B cell (primary cell): ENCODE measurements at regions not wholly inside any gene's neighbourhood (a gene's known extent, or its start where the extent isn't known, plus 50 kb on each side); places are given as distances from the start of the nearest gene placed in this dataset.

Experiments
- ATAC-seq: fragments of 200-7000 bp; cut with Tn5 transposase; one replicate; pipeline ENCODE4 v1.10.0; 2021; ENCODE audit warnings: low read depth, mild to moderate bottlenecking, moderate number of reproducible peaks, moderate library complexity
- CTCF ChIA-PET: fragments of 350-600 bp; sonication (Branson Sonifier 250); formaldehyde crosslinking; loops from one replicate; lab custom pipeline; 2021; ENCODE audit warnings: antibody characterized with exemption, inconsistent platforms; lab: Charles Lee
- POLR2A ChIA-PET: fragments of 350-600 bp; sonication (Branson Sonifier 250); formaldehyde crosslinking; loops from one replicate; lab custom pipeline; 2021; ENCODE audit warnings: antibody characterized with exemption; lab: Charles Lee
- DNase-seq: peaks from one replicate; pipeline ENCODE4 v3.0.0; 2013
- H2AFZ ChIP-seq: 2 replicates; pipeline ENCODE4 v1.6.1; 2012; ENCODE audit warnings: mild to moderate bottlenecking, low read depth, low read length; ENCODE audit not compliant: insufficient read depth, poor library complexity, severe bottlenecking
- H3K27ac ChIP-seq, 2 donors: 1 replicate in 1 of 2; 2 replicates in 1 of 2; pipeline ENCODE4 v1.5.1; 2012 to 2013; ENCODE audit warnings: low read length in 2 of 2, mild to moderate bottlenecking in 2 of 2, moderate library complexity in 1 of 2
- H3K27me3 ChIP-seq, 4 experiments: fragments of 200-600 bp in 1 of 4; sonication (generic) in 1 of 4; replicated peaks in 1 of 4; 1 replicate in 2 of 4; 2 replicates in 2 of 4; pipeline versions ENCODE4 v1.6.1 to v1.7.0; 2013 to 2016; ENCODE audit warnings: low read length in 3 of 4, mild to moderate bottlenecking in 2 of 4, mixed read lengths in 1 of 4, moderate library complexity in 1 of 4; ENCODE audit not compliant: insufficient read depth in 4 of 4, control insufficient read depth in 3 of 4; ENCODE audit errors: control extremely low read depth in 1 of 4
- H3K36me3 ChIP-seq, 2 experiments: replicated peaks in 1 of 2; 1 replicate in 1 of 2; 2 replicates in 1 of 2; pipeline versions ENCODE4 v1.6.1 to v1.7.1; 2013; ENCODE audit warnings: low read length in 1 of 2; ENCODE audit not compliant: insufficient read depth in 2 of 2, control insufficient read depth in 1 of 2; ENCODE audit errors: control extremely low read depth in 1 of 2, extremely low read depth in 1 of 2
- H3K4me1 ChIP-seq, 2 donors: fragments of 200-600 bp in 1 of 2; sonication (generic) in 1 of 2; 1 replicate in 1 of 2; 2 replicates in 1 of 2; pipeline versions ENCODE4 v1.5.1 to v1.6.1; 2013 to 2017; ENCODE audit warnings: low read length in 2 of 2; ENCODE audit not compliant: control insufficient read depth in 2 of 2, insufficient read depth in 2 of 2
- H3K4me2 ChIP-seq: replicated peaks from 2 replicates; pipeline ENCODE3; 2012; ENCODE audit warnings: mild to moderate bottlenecking, low read depth, low read length; ENCODE audit not compliant: poor library complexity, severe bottlenecking
- H3K4me3 ChIP-seq, 5 experiments: fragments of 200-600 bp in 1 of 5; sonication (generic) in 1 of 5; 1 replicate in 3 of 5; 2 replicates in 2 of 5; pipeline versions ENCODE4 v1.5.1 to v1.7.0; 2011 to 2016; ENCODE audit warnings: low read length in 4 of 5, mild to moderate bottlenecking in 4 of 5, low read depth in 2 of 5, control low read depth in 1 of 5, moderate library complexity in 1 of 5; ENCODE audit not compliant: insufficient read depth in 1 of 5; ENCODE audit errors: control extremely low read depth in 1 of 5, extremely low read depth in 1 of 5
- H3K79me2 ChIP-seq: fragments of 200-600 bp; sonication (generic); one replicate; pipeline ENCODE4 v1.6.0; 2016; ENCODE audit warnings: low read length; ENCODE audit not compliant: control insufficient read depth, insufficient read depth
- H3K9ac ChIP-seq: fragments of 200-600 bp; sonication (generic); 2 replicates; pipeline ENCODE4 v1.6.1; 2017; ENCODE audit warnings: mild to moderate bottlenecking, low read length, moderate library complexity
- H3K9me3 ChIP-seq, 3 donors: one replicate each; pipeline versions ENCODE4 v1.6.1 to v1.7.1; 2013; ENCODE audit warnings: low read length in 2 of 3; ENCODE audit not compliant: control insufficient read depth in 2 of 3, insufficient read depth in 1 of 3; ENCODE audit errors: control extremely low read depth in 1 of 3
- H4K20me1 ChIP-seq: 2 replicates; pipeline ENCODE4 v1.6.0; 2012; ENCODE audit warnings: mild to moderate bottlenecking, low read length; ENCODE audit not compliant: insufficient read depth, control insufficient read depth, poor library complexity, severe bottlenecking
- H3K27ac Mint-ChIP-seq: one replicate; pipeline ENCODE4 v1.8.0; 2021; ENCODE audit warnings: mixed read lengths
- H3K27me3 Mint-ChIP-seq: one replicate; pipeline ENCODE4 v1.8.0; 2021; ENCODE audit warnings: mixed read lengths
- H3K4me1 Mint-ChIP-seq: one replicate; pipeline ENCODE4 v1.8.0; 2021; ENCODE audit warnings: mixed read lengths
- H3K4me3 Mint-ChIP-seq: one replicate; pipeline ENCODE4 v1.8.0; 2021; ENCODE audit warnings: mixed read lengths
- H3K9me3 Mint-ChIP-seq: one replicate; pipeline ENCODE4 v1.8.0; 2022; ENCODE audit warnings: mixed read lengths; ENCODE audit not compliant: insufficient read depth
- EZH2 ChIP-seq: IDR thresholded peaks from 2 replicates; pipeline ENCODE4 v1.6.1; 2012; ENCODE audit warnings: borderline replicate concordance, low read depth, mild to moderate bottlenecking, moderate library complexity, low read length; ENCODE audit not compliant: insufficient read depth, poor library complexity, severe bottlenecking
- WGBS: methylation state at CpG from one replicate; pipeline ENCODE4 v1.1.5; 2013; ENCODE audit warnings: missing lambda C conversion rate; ENCODE audit not compliant: insufficient coverage; 5-methylcytosine and 5-hydroxymethylcytosine counted together
- intact Hi-C: fragments of 100-400 bp; cut with micrococcal nuclease; formaldehyde crosslinking; loops from one replicate; pipeline ENCODE4 v1.10.0; 2022
- TF ChIP-seq, protein P1 (sequence below): fragments of 200-600 bp; IDR thresholded peaks from one replicate; pipeline ENCODE4 v1.8.0; 2022; ENCODE audit warnings: antibody characterized with exemption, mild to moderate bottlenecking

- H3K79me2 ChIP-seq: no peaks in the 10 kb centered on the region
- ChIA-PET POLR2A (no interaction called here), CTCF (no interaction called here)
- no peak overlapping the region for H3K4me3 ChIP-seq
- no peak overlapping the region for H3K4me2 ChIP-seq
- H3K4me1 ChIP-seq: no peaks in the 10 kb centered on the region
- no peaks in the 10 kb centered on the region for H3K9me3 ChIP-seq
- intact Hi-C loops: no loop called here
- DNase-seq (no peak), ATAC-seq (no peak)
- no peak overlapping the region for H3K9ac ChIP-seq
- no peak overlapping the region for H2AFZ ChIP-seq
- Mint-ChIP-seq H3K27me3 (no peaks in the 10 kb centered on the region), H3K4me1 (no peaks in the 10 kb centered on the region), H3K27ac (no peak overlapping the region), H3K9me3 (no peaks in the 10 kb centered on the region), H3K4me3 (no peak overlapping the region)
- TF ChIP-seq EZH2: no peak
- TF ChIP-seq, protein P1, sequence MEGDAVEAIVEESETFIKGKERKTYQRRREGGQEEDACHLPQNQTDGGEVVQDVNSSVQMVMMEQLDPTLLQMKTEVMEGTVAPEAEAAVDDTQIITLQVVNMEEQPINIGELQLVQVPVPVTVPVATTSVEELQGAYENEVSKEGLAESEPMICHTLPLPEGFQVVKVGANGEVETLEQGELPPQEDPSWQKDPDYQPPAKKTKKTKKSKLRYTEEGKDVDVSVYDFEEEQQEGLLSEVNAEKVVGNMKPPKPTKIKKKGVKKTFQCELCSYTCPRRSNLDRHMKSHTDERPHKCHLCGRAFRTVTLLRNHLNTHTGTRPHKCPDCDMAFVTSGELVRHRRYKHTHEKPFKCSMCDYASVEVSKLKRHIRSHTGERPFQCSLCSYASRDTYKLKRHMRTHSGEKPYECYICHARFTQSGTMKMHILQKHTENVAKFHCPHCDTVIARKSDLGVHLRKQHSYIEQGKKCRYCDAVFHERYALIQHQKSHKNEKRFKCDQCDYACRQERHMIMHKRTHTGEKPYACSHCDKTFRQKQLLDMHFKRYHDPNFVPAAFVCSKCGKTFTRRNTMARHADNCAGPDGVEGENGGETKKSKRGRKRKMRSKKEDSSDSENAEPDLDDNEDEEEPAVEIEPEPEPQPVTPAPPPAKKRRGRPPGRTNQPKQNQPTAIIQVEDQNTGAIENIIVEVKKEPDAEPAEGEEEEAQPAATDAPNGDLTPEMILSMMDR: no peak
- no peaks in the 10 kb centered on the region for H3K36me3 ChIP-seq
- no peaks in the 10 kb centered on the region for H3K27me3 ChIP-seq
- H4K20me1 ChIP-seq: no peaks in the 10 kb centered on the region
- H3K27ac ChIP-seq: no peak overlapping the region
- 87% methylated on average over 7 of the region's 8 CpGs for WGBS
Observed at GRCh38 chr6:95848717-95849116, 167.1 kb upstream of the FUT9 start.

DNA sequence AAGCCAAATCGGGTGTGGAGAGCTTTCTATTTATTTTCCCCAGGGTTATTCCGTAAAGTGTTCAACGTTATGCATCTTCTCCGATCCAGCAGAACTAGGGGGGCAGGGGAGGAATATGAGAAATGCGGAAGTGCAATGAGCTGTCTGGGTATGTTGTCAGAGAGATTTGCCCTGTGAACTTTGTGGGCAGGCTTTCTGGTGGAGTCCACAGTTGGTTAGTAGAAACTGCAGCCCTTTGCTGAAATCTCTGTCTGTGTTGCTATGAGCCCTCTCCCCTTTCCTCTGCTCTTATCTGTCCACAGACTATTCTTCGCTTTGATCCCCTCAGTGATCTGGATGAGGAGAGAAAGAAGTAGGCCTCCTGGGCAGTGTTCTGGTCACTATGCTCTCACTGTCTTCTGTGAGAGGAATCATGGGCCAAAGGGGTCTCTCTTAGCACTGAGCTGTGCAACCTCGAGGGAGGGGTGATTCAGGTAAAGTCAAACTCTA, 158.9 kb upstream of the FUT9 start:
- no peak for DNase-seq
- Histone ChIP-seq H3K9ac (no peak overlapping the region), H2AFZ (no peak overlapping the region), H4K20me1 (no peaks in the 10 kb centered on the region), H3K9me3 (no peaks in the 10 kb centered on the region), H3K27me3 (no peaks in the 10 kb centered on the region), H3K4me1 (no peaks in the 10 kb centered on the region), H3K4me3 (no peak overlapping the region), H3K36me3 (no peaks in the 10 kb centered on the region), H3K79me2 (no peaks in the 10 kb centered on the region), H3K4me2 (no peak overlapping the region), H3K27ac (no peak overlapping the region)
- no peak overlapping the region for H3K4me3 Mint-ChIP-seq
- TF ChIP-seq, protein P1: no peak
- TF ChIP-seq EZH2: no peak
- H3K4me1 Mint-ChIP-seq: no peaks in the 10 kb centered on the region
- H3K27ac Mint-ChIP-seq: no peak overlapping the region
- ChIA-PET POLR2A (no interaction called here), CTCF (no interaction called here)
- 83% methylated on average over 5 of the region's 7 CpGs for WGBS
- no peaks in the 10 kb centered on the region for H3K9me3 Mint-ChIP-seq
- no peak for ATAC-seq
- no peaks in the 10 kb centered on the region for H3K27me3 Mint-ChIP-seq
- intact Hi-C loops: no loop called here
